H7 (cell line): ENCODE measurements at regions not wholly inside any gene's neighbourhood (a gene's known extent, or its start where the extent isn't known, plus 50 kb on each side); places are given as distances from the start of the nearest gene placed in this dataset.

ENCODE experiments used
- DNase-seq: peaks from one replicate; pipeline ENCODE4 v3.0.0; 2012
- H3K27me3 ChIP-seq: 2 replicates; pipeline ENCODE4 v1.6.0; 2011; ENCODE audit warnings: mild to moderate bottlenecking, low read length; ENCODE audit not compliant: control insufficient read depth, insufficient read depth
- H3K36me3 ChIP-seq: replicated peaks from 2 replicates; pipeline ENCODE4 v1.5.1; 2011; ENCODE audit warnings: low read length; ENCODE audit not compliant: control insufficient read depth, insufficient read depth
- H3K4me3 ChIP-seq: 2 replicates; pipeline ENCODE4 v1.5.1; 2011; ENCODE audit warnings: low read depth, mild to moderate bottlenecking, control low read depth, low read length, moderate library complexity; ENCODE audit not compliant: insufficient read depth

- H3K36me3 ChIP-seq: no peaks in the 10 kb centered on the region
- no peaks in the 10 kb centered on the region for H3K27me3 ChIP-seq
- DNase-seq: no peak
- no peak overlapping the region for H3K4me3 ChIP-seq
These were observed 1023.6 kb downstream of the VRK1 start for GRCh38 chr14:97820781-97821180.

- Histone ChIP-seq H3K36me3 (no peaks in the 10 kb centered on the region), H3K27me3 (no peaks in the 10 kb centered on the region), H3K4me3 (no peak overlapping the region)
- DNase-seq: no peak
These were observed 1027.0 kb downstream of the VRK1 start for GRCh38 chr14:97824218-97824617.

GRCh38 chr14:97827746-97828145 is 1030.6 kb downstream of the VRK1 start:
- no peak for DNase-seq
- Histone ChIP-seq H3K36me3 (no peaks in the 10 kb centered on the region), H3K27me3 (no peaks in the 10 kb centered on the region), H3K4me3 (no peak overlapping the region)

GRCh38 chr14:97832776-97833175 is 1035.6 kb downstream of the VRK1 start:
- Histone ChIP-seq H3K4me3 (no peak overlapping the region), H3K36me3 (no peaks in the 10 kb centered on the region), H3K27me3 (no peaks in the 10 kb centered on the region)
- peak; percentile 28 for DNase-seq

GRCh38 chr14:97838986-97839385 is 1041.8 kb downstream of the VRK1 start:
- no peak for DNase-seq
- Histone ChIP-seq H3K36me3 (no peaks in the 10 kb centered on the region), H3K27me3 (no peaks in the 10 kb centered on the region), H3K4me3 (no peak overlapping the region)

- DNase-seq: no peak
These were observed 1043.0 kb downstream of the VRK1 start for GRCh38 chr14:97840159-97840558.

GRCh38 chr14:97841762-97842161 is 1044.6 kb downstream of the VRK1 start:
- H3K27me3 ChIP-seq: no peaks in the 10 kb centered on the region
- DNase-seq: no peak
- no peak overlapping the region for H3K4me3 ChIP-seq
- no peaks in the 10 kb centered on the region for H3K36me3 ChIP-seq

More at GRCh38 chr14:97840159-97840558, 1043.0 kb downstream of the VRK1 start:
- Histone ChIP-seq H3K36me3 (no peaks in the 10 kb centered on the region), H3K4me3 (no peak overlapping the region), H3K27me3 (no peaks in the 10 kb centered on the region)

GRCh38 chr14:97843066-97843465 is 1045.9 kb downstream of the VRK1 start:
- Histone ChIP-seq H3K27me3 (no peaks in the 10 kb centered on the region), H3K4me3 (no peak overlapping the region), H3K36me3 (no peaks in the 10 kb centered on the region)
- DNase-seq: no peak

GRCh38 chr14:97844042-97844441 is 1046.9 kb downstream of the VRK1 start:
- Histone ChIP-seq H3K4me3 (no peak overlapping the region), H3K27me3 (no peaks in the 10 kb centered on the region), H3K36me3 (no peaks in the 10 kb centered on the region)
- no peak for DNase-seq

GRCh38 chr14:97846156-97846555 is 1049.0 kb downstream of the VRK1 start:
- H3K36me3 ChIP-seq: no peaks in the 10 kb centered on the region
- H3K27me3 ChIP-seq: no peaks in the 10 kb centered on the region
- no peak for DNase-seq
- H3K4me3 ChIP-seq: no peak overlapping the region

- no peaks in the 10 kb centered on the region for H3K36me3 ChIP-seq
- no peak overlapping the region for H3K4me3 ChIP-seq
- DNase-seq: no peak
- H3K27me3 ChIP-seq: no peaks in the 10 kb centered on the region
These were observed 1051.3 kb downstream of the VRK1 start for GRCh38 chr14:97848317-97848980.

GRCh38 chr14:97850466-97850865 is 1053.3 kb downstream of the VRK1 start:
- H3K4me3 ChIP-seq: no peak overlapping the region
- DNase-seq: no peak
- no peaks in the 10 kb centered on the region for H3K36me3 ChIP-seq
- no peaks in the 10 kb centered on the region for H3K27me3 ChIP-seq

- no peak for DNase-seq
- Histone ChIP-seq H3K4me3 (no peak overlapping the region), H3K36me3 (no peaks in the 10 kb centered on the region), H3K27me3 (no peaks in the 10 kb centered on the region)
These were observed 1053.7 kb downstream of the VRK1 start for GRCh38 chr14:97850886-97851285.

GRCh38 chr14:97851428-97851995 is 1054.3 kb downstream of the VRK1 start:
- H3K27me3 ChIP-seq: no peaks in the 10 kb centered on the region

GRCh38 chr14:97854918-97855317 is 1057.7 kb downstream of the VRK1 start:
- Histone ChIP-seq H3K36me3 (no peaks in the 10 kb centered on the region), H3K27me3 (no peaks in the 10 kb centered on the region), H3K4me3 (no peak overlapping the region)
- no peak for DNase-seq

More at GRCh38 chr14:97851428-97851995, 1054.3 kb downstream of the VRK1 start:
- H3K36me3 ChIP-seq: no peaks in the 10 kb centered on the region
- H3K4me3 ChIP-seq: no peak overlapping the region
- DNase-seq: no peak
